SU-DHL-6 (cell line): ENCODE measurements at regions not wholly inside any gene's neighbourhood (a gene's known extent, or its start where the extent isn't known, plus 50 kb on each side); places are given as distances from the start of the nearest gene placed in this dataset.

Experiments used
- H2AFZ ChIP-seq: fragments of 200-600 bp; sonication (generic); 2 replicates; pipeline ENCODE4 v1.6.1; 2014; ENCODE audit warnings: low read depth, mild to moderate bottlenecking, moderate library complexity, mixed read lengths, antibody characterized with exemption, low read length; ENCODE audit not compliant: severe bottlenecking
- H3F3A ChIP-seq: fragments of 200-600 bp; shearing (Covaris generic); 2 replicates; pipeline ENCODE4 v1.6.0; 2016; ENCODE audit warnings: antibody characterized with exemption, mild to moderate bottlenecking; ENCODE audit not compliant: insufficient read depth
- H3K27ac ChIP-seq: fragments of 200-600 bp; sonication (generic); 2 replicates; pipeline ENCODE4 v1.5.1; 2016; ENCODE audit warnings: low read depth, mild to moderate bottlenecking, low read length, moderate library complexity, mixed read lengths
- H3K27me3 ChIP-seq: fragments of 200-600 bp; sonication (generic), shearing (Covaris generic); 2 replicates; pipeline ENCODE4 v1.6.0; 2014; ENCODE audit warnings: mild to moderate bottlenecking, low read length
- H3K36me3 ChIP-seq: fragments of 200-600 bp; sonication (generic); 2 replicates; pipeline ENCODE4 v1.6.1; 2014; ENCODE audit warnings: mild to moderate bottlenecking, low read length, mixed read lengths
- H3K4me2 ChIP-seq: fragments of 300-600, 200-600 bp; shearing (Covaris generic), sonication (generic); 2 replicates; pipeline ENCODE4 v1.6.0; 2014; ENCODE audit warnings: low read length, low read depth, mild to moderate bottlenecking; ENCODE audit not compliant: poor library complexity, severe bottlenecking
- H3K4me3 ChIP-seq: fragments of 200-600 bp; sonication (generic); 2 replicates; pipeline ENCODE4 v1.5.1; 2014; ENCODE audit warnings: antibody characterized with exemption, low read length, mild to moderate bottlenecking, mixed read lengths; ENCODE audit not compliant: insufficient read depth, poor library complexity, severe bottlenecking
- H3K79me2 ChIP-seq: fragments of 200-600 bp; sonication (generic); 2 replicates; pipeline ENCODE4 v1.6.1; 2014; ENCODE audit warnings: mild to moderate bottlenecking, low read length, moderate library complexity; ENCODE audit not compliant: insufficient read depth
- H3K9ac ChIP-seq: fragments of 200-600 bp; sonication (generic); 2 replicates; pipeline ENCODE4 v1.7.0; 2014; ENCODE audit warnings: mild to moderate bottlenecking, low read length
- H3K9me2 ChIP-seq: fragments of 200-600 bp; sonication (generic); replicated peaks from 2 replicates; pipeline ENCODE4 v1.6.1; 2014; ENCODE audit warnings: low read length; ENCODE audit not compliant: insufficient read depth
- H3K9me3 ChIP-seq: fragments of 200-600 bp; sonication (generic); 2 replicates; pipeline ENCODE4 v1.6.1; 2014; ENCODE audit warnings: low read length, mixed read lengths; ENCODE audit not compliant: insufficient read depth
- H4K20me1 ChIP-seq: fragments of 200-600 bp; sonication (generic); 2 replicates; pipeline ENCODE4 v1.6.1; 2014; ENCODE audit warnings: low read depth, mild to moderate bottlenecking, antibody characterized with exemption, low read length, moderate library complexity, mixed read lengths
- EZH2phosphoT487 ChIP-seq: fragments of 200-600 bp; sonication (generic), shearing (Covaris generic); conservative IDR thresholded peaks from 2 replicates; pipeline ENCODE4 v1.6.1; 2018; ENCODE audit warnings: mild to moderate bottlenecking, antibody characterized with exemption, low read length, moderate library complexity, mixed read lengths
- TF ChIP-seq, protein P1 (sequence below): fragments of 200-600 bp; sonication (generic); IDR thresholded peaks from one replicate; pipeline ENCODE4 v1.5.1; 2017; ENCODE audit warnings: antibody characterized with exemption, mild to moderate bottlenecking, low read length, moderate library complexity; ENCODE audit not compliant: insufficient read depth, poor library complexity, severe bottlenecking

DNA sequence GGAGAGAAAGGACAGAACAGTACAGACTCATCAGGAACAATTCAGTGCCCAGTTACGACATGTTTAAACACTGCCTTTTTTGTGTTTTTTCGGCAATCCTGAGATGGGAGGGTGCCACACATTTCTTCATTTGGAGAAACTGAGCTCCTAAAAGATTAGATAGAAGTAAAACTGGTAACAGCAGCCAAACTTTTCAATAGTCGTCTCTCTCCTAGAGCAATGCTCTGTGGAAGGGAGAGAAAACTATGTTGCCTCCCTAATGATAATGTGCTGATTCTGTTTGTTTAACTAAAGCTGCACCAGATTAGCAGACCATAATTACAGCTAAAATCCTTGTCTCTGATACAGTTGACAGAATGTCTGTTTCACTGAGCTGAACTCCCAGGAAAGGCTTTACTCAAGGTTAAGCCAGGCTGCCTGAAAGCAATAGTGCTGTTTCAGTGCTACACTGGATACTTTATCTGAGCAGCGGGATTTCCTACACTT, 76.2 kb upstream of the CXADR start:
- H3F3A ChIP-seq: no peaks in the 10 kb centered on the region
- no peak overlapping the region for H3K9ac ChIP-seq
- H3K36me3 ChIP-seq: no peaks in the 10 kb centered on the region
- H3K4me3 ChIP-seq: no peak overlapping the region
- no peaks in the 10 kb centered on the region for H3K27me3 ChIP-seq
- H3K4me2 ChIP-seq: no peak overlapping the region
- no peaks in the 10 kb centered on the region for H3K79me2 ChIP-seq
- no peaks in the 10 kb centered on the region for H3K9me2 ChIP-seq
- H3K27ac ChIP-seq: no peak overlapping the region
- TF ChIP-seq, protein P1, sequence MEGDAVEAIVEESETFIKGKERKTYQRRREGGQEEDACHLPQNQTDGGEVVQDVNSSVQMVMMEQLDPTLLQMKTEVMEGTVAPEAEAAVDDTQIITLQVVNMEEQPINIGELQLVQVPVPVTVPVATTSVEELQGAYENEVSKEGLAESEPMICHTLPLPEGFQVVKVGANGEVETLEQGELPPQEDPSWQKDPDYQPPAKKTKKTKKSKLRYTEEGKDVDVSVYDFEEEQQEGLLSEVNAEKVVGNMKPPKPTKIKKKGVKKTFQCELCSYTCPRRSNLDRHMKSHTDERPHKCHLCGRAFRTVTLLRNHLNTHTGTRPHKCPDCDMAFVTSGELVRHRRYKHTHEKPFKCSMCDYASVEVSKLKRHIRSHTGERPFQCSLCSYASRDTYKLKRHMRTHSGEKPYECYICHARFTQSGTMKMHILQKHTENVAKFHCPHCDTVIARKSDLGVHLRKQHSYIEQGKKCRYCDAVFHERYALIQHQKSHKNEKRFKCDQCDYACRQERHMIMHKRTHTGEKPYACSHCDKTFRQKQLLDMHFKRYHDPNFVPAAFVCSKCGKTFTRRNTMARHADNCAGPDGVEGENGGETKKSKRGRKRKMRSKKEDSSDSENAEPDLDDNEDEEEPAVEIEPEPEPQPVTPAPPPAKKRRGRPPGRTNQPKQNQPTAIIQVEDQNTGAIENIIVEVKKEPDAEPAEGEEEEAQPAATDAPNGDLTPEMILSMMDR: no peak
- no peak for TF ChIP-seq EZH2phosphoT487
- H3K9me3 ChIP-seq: no peaks in the 10 kb centered on the region
- no peaks in the 10 kb centered on the region for H4K20me1 ChIP-seq
- H2AFZ ChIP-seq: no peak overlapping the region

DNA sequence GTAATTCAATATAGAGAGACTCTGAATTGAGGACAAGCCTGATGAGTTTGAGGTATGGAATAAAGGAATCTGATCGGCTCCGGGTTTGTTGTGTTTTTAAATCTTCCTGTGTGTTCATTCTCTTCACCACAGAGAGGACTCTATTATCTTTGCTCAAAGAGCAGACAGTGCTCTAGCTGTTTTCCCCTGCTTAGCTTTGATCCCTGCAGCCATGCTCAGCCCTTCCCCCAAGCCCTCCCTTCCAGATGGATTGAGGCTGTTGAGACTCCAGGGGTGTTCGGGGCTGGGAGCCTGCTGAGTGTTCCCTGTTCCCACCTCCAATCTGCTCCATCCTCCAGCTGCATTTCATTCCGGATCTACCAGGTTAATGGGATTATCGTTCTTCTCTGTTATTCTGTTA, 74.2 kb upstream of the CXADR start:
- Histone ChIP-seq H3K9me3 (no peaks in the 10 kb centered on the region), H3K4me2 (no peak overlapping the region), H3K9ac (no peak overlapping the region), H3K4me3 (no peak overlapping the region), H3K27ac (no peak overlapping the region), H3K79me2 (no peaks in the 10 kb centered on the region), H2AFZ (no peak overlapping the region), H3F3A (no peaks in the 10 kb centered on the region), H3K27me3 (no peaks in the 10 kb centered on the region), H4K20me1 (no peaks in the 10 kb centered on the region), H3K9me2 (no peaks in the 10 kb centered on the region), H3K36me3 (no peaks in the 10 kb centered on the region)
- TF ChIP-seq, protein P1: no peak
- TF ChIP-seq EZH2phosphoT487: no peak

DNA sequence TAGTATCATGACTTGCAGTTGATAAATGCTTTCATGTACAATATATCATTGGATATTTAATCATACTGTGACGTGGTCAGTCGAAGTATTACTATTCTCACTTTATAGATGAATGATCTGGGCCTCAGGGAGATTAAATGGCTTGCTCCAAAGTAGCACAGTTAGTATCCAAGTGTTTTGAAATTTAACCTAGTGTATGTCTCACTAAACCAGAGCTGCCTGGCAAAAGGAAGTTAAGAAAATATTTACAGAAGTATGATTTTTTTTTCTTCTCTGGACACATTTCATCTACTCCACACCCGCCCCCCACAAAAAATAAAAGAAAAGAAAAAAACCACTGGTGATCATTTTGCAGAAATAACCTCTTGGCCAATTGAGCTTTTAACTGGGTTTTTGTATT, 71.9 kb upstream of the CXADR start:
- H3K9ac ChIP-seq: no peak overlapping the region
- H3K9me3 ChIP-seq: no peaks in the 10 kb centered on the region
- no peak overlapping the region for H2AFZ ChIP-seq
- H4K20me1 ChIP-seq: no peaks in the 10 kb centered on the region
- H3F3A ChIP-seq: no peaks in the 10 kb centered on the region
- no peaks in the 10 kb centered on the region for H3K27me3 ChIP-seq
- H3K4me3 ChIP-seq: no peak overlapping the region
- no peaks in the 10 kb centered on the region for H3K79me2 ChIP-seq
- H3K4me2 ChIP-seq: no peak overlapping the region
- no peak overlapping the region for H3K27ac ChIP-seq
- no peaks in the 10 kb centered on the region for H3K36me3 ChIP-seq
- no peaks in the 10 kb centered on the region for H3K9me2 ChIP-seq
- no peak for TF ChIP-seq EZH2phosphoT487
- TF ChIP-seq, protein P1: no peak
